GM21528 (cell line): ENCODE measurements at regions not wholly inside any gene's neighbourhood (a gene's known extent, or its start where the extent isn't known, plus 50 kb on each side); places are given as distances from the start of the nearest gene placed in this dataset.
"Not testable (repeated sequence)": the region's sequence is repeated elsewhere in the genome, so short reads cannot be mapped to it uniquely, and the experiment has no call there.

Experiments
- ATAC-seq: cut with Tn5 transposase; IDR thresholded peaks from one replicate; pipeline ENCODE4 v1.9.1; 2021; ENCODE audit warnings: mild to moderate bottlenecking, moderate library complexity; ENCODE audit not compliant: unreplicated experiment, low FRiP score

GRCh38 chr21:28489821-28490350 lies 502.8 kb downstream of the LTN1 start:
- no peak for ATAC-seq

- no peak for ATAC-seq
Observed at GRCh38 chr21:28489162-28489561, 503.5 kb downstream of the LTN1 start.

- no peak for ATAC-seq
Observed at GRCh38 chr21:28487455-28488070, 505.1 kb downstream of the LTN1 start.

GRCh38 chr21:28485301-28486022 lies 507.2 kb downstream of the LTN1 start:
- no peak for ATAC-seq

GRCh38 chr21:28483301-28484035 lies 509.2 kb downstream of the LTN1 start:
- ATAC-seq = no peak

GRCh38 chr21:28482657-28483056 lies 510.0 kb downstream of the LTN1 start:
- ATAC-seq = no peak

GRCh38 chr21:28480470-28480869 lies 512.2 kb downstream of the LTN1 start:
- ATAC-seq = peak; percentile 62

- ATAC-seq = no peak
Observed at GRCh38 chr21:28473530-28474220, 519.0 kb downstream of the LTN1 start.

GRCh38 chr21:28472543-28472942 lies 520.1 kb downstream of the LTN1 start:
- not testable (repeated sequence) for ATAC-seq

- ATAC-seq = no peak
Observed at GRCh38 chr21:28464988-28465387, 527.7 kb downstream of the LTN1 start.

GRCh38 chr21:28464095-28464494 lies 528.6 kb downstream of the LTN1 start:
- no peak for ATAC-seq

GRCh38 chr21:28459193-28459592 lies 533.5 kb downstream of the LTN1 start:
- no peak for ATAC-seq

- no peak for ATAC-seq
Observed at GRCh38 chr21:28458446-28458845, 534.2 kb downstream of the LTN1 start.

- no peak for ATAC-seq
Observed at GRCh38 chr21:28455253-28455600, 537.5 kb downstream of the LTN1 start.

GRCh38 chr21:28454564-28455252 lies 538.0 kb downstream of the LTN1 start:
- ATAC-seq = no peak

GRCh38 chr21:28447462-28447861 lies 545.2 kb downstream of the LTN1 start:
- no peak for ATAC-seq

- no peak for ATAC-seq
Observed at GRCh38 chr21:28445141-28445830, 547.4 kb downstream of the LTN1 start.

GRCh38 chr21:28444557-28444956 lies 548.1 kb downstream of the LTN1 start:
- ATAC-seq = no peak

- no peak for ATAC-seq
Observed at GRCh38 chr21:28444111-28444510, 548.6 kb downstream of the LTN1 start.

- no peak for ATAC-seq
Observed at GRCh38 chr21:28442624-28443023, 550.1 kb downstream of the LTN1 start.
